GM18517 (cell line): ENCODE measurements at regions not wholly inside any gene's neighbourhood (a gene's known extent, or its start where the extent isn't known, plus 50 kb on each side); places are given as distances from the start of the nearest gene placed in this dataset.

Experiments used
- ATAC-seq: cut with Tn5 transposase; IDR thresholded peaks from one replicate; pipeline ENCODE4 v1.9.1; 2021; ENCODE audit warnings: mild to moderate bottlenecking, moderate library complexity; ENCODE audit not compliant: unreplicated experiment

- no peak for ATAC-seq
Observed at GRCh38 chr2:12192762-12193161, 446.3 kb downstream of the LPIN1 start.

- ATAC-seq, result no peak
Observed at GRCh38 chr2:12194968-12195367, 448.5 kb downstream of the LPIN1 start.

GRCh38 chr2:12196495-12196894 lies 450.1 kb downstream of the LPIN1 start:
- ATAC-seq, result no peak

DNA sequence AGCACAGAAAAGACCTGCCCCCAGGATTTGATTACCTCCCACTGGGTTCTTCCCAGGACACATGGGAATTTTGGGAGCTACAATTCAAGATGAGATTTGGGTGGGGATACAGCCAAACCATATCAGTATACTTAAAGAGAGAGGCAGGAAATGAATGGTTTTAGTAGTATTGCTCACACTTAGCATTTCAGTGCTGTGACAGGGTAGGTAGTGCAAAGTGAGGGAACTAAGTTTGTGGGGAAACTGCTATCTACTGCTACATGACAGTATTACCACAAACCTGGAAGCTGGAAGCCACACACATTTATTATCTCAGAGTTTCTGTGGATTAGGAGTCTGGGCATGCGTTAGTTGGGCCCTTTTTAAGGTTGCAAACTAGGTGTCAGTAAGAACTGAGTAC lies 450.7 kb downstream of the LPIN1 start:
- no peak for ATAC-seq

- ATAC-seq, result no peak
Observed at GRCh38 chr2:12199491-12200211, 453.2 kb downstream of the LPIN1 start.

GRCh38 chr2:12201369-12201768 lies 454.9 kb downstream of the LPIN1 start:
- ATAC-seq, result no peak

GRCh38 chr2:12202313-12203075 lies 456.1 kb downstream of the LPIN1 start:
- no peak for ATAC-seq

GRCh38 chr2:12203528-12203927 lies 457.1 kb downstream of the LPIN1 start:
- ATAC-seq, result no peak

- ATAC-seq, result no peak
Observed at GRCh38 chr2:12205086-12205485, 458.7 kb downstream of the LPIN1 start.

DNA sequence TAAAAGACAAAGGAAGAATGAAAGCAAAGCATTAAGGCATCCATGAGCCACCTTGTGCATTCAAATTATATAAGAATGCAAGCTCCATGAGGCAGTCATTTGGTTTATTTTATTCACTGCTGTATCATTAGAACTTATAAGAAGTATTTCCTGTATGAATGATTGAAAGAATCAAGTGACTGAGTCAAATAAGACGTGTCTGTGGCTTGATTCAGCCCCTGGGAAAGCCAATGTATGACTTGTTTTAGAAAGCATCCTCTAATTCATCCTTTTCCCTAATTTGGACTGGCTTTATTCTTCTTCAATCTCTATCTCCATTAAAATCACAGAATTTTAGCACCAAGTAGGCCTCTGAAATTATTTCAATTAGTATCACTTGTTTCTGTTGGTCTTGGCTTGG lies 461.1 kb downstream of the LPIN1 start:
- ATAC-seq, result no peak

DNA sequence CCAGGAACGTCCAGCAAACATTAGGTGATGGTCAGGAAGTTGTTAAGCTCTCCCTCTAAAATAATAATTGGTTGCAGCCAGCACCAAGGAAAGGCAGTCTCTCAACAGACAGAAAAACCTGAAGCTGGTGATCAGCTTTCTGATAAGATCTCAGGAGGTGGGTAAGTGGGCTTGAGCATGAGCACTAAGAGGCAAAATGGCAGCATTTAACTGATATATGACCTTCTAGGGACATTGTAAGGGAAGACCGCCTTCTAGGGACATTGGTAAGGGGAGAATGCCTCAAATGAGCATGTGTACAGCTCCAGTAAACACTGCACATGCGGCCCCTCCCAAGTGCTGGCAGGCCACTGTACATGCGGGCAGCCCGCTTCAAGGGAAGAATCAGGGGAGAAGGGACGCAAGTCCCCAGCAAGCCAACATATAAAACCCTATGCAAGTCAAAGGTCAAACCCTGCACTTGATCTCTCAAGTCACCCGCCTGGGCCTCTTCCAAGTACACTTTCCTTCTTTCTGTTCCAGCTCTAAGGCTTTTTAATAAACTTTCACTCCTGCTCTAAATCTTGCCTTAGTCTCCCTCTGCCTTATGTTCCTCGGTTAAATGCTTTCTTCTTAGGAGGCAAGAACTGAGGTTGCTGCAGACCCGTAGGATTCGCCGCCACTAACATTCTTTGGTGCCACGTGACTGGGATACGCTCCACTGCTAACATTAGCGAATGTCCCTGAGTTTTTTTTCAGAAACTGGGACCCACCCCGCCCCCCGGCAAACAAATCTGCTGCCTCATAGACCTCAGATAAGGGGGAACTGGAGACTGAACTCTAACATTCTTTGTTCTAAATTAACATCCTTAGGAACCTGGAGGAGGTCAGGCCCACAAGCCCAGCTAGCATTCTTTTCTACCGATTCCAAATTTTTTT lies 463.8 kb downstream of the LPIN1 start:
- no peak for ATAC-seq

DNA sequence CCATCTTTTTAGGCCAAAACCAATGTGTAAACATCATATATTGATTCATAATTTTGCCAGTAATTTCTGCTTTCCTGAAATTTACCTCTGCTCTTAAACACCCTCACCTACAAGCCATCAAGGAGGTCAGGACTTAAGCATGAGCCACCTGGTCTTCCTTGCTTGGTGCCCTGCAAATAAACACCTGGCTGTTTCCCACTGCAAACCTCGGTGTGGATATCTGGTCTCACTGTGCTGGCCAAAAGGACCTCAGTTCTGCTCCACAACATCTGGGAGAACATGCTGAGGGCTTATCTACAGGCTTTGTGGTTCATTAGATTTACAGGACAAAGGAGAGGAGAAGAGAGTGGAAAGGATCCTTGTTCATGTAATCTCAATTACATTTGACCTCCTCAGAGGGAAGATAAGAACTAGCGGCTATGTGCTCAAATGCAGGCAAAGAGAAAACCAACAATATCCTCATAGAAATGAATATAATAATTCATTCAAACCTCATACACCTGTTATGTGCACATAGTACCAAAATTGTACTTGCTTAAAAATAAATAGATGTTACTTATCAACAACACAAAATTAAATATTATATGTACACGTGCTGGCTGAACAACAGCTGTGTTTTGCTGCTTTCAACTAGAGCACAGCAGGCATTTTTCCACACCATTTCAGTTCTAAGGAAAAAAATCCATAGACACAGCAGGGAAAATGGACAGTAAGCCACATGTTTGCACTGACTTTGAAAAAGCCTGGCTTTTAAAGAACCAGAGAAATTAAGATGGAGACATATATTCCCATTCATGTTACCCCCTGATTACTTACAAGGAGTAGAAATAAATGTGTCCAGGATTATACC lies 465.1 kb downstream of the LPIN1 start:
- ATAC-seq, result no peak

- no peak for ATAC-seq
Observed at GRCh38 chr2:12212841-12213597, 466.6 kb downstream of the LPIN1 start.

GRCh38 chr2:12217175-12217574 lies 470.7 kb downstream of the LPIN1 start:
- no peak for ATAC-seq

DNA sequence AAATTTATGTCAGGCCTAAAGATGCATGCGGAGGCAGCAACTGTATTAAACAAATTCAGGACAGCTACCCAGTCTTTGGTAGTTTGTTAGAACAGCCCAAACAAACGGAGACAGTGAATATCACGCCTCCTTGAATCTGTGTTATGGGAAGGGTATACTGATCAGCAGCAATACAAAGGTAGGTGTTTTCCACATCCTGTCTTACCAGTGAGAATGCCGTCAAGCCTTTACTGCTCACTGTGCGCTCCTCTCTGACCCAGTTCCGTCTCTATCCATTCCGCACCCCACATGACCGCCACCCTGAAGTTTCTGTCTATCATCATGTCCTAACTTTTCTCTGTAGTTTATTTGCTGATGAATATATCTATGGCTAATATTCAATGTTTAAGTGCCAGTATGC lies 473.3 kb downstream of the LPIN1 start:
- ATAC-seq, result no peak

- ATAC-seq, result no peak
Observed at GRCh38 chr2:12221584-12221983, 475.2 kb downstream of the LPIN1 start.

DNA sequence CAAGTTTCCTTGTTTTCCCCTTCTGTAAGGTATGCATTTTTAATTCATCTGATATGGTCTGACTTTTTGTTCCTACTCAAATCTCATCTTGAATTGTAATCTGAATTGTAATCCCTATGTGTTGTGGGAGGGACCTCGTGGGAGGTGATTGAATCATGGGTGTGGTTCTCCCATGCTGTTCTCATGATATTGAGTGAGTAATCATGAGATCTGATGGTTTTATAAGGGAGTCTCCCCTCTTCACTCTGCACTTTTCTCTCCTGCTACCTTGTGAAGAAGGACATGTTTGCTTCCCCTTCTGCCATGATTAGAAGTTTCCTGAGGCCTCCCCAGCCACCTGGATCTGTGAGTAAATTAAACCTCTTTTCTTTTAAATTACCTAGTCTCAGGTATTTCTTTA lies 476.1 kb downstream of the LPIN1 start:
- ATAC-seq, result no peak

DNA sequence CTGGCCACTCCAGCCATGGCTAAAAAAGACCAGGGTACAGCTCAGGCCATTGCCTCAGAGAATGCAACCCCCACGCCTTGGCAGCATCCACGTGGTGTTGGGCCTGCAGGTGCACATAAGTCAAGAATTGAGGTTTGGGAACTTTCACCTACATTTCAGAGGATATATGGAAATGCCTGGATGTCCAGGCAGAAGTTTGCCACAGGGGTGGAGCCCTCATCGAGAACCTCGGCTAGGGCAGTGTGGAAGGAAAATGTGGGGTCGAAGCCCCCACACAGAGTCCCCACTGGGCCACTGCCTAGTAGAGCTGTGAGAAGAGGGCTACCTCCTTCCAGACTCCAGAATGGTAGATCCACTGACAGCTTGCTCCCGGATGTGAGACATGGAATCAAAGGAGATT lies 477.3 kb downstream of the LPIN1 start:
- ATAC-seq, result no peak

- no peak for ATAC-seq
Observed at GRCh38 chr2:12226653-12227052, 480.2 kb downstream of the LPIN1 start.
